NCI-H1436 treated with DMSO at 0.1 percent for 48 hours (cell line): ENCODE measurements at regions not wholly inside any gene's neighbourhood (a gene's known extent, or its start where the extent isn't known, plus 50 kb on each side); places are given as distances from the start of the nearest gene placed in this dataset.
"Not testable (repeated sequence)": the region's sequence is repeated elsewhere in the genome, so short reads cannot be mapped to it uniquely, and the experiment has no call there.

Experiments
- DNase-seq: peaks from one replicate; lab custom pipeline; 2025; lab: John Stamatoyannopoulos, UW

GRCh38 chr11:39462506-39462905 lies 1996.9 kb downstream of the LRRC4C start:
- no peak for DNase-seq

GRCh38 chr11:39461066-39461465 lies 1998.4 kb downstream of the LRRC4C start:
- no peak for DNase-seq

- no peak for DNase-seq
These were observed 1999.8 kb downstream of the LRRC4C start for GRCh38 chr11:39459606-39460005.

GRCh38 chr11:39458481-39458880 lies 2001.0 kb downstream of the LRRC4C start:
- no peak for DNase-seq

- DNase-seq, result no peak
These were observed 2015.9 kb downstream of the LRRC4C start for GRCh38 chr11:39443424-39444022.

- no peak for DNase-seq
These were observed 2017.3 kb downstream of the LRRC4C start for GRCh38 chr11:39442177-39442576.

GRCh38 chr11:39435641-39436040 lies 2023.8 kb downstream of the LRRC4C start:
- DNase-seq, result no peak

GRCh38 chr11:39434466-39434865 lies 2025.0 kb downstream of the LRRC4C start:
- DNase-seq, result no peak

GRCh38 chr11:39432929-39433328 lies 2026.5 kb downstream of the LRRC4C start:
- DNase-seq, result no peak

GRCh38 chr11:39425226-39425625 lies 2034.2 kb downstream of the LRRC4C start:
- no peak for DNase-seq

- DNase-seq, result no peak
These were observed 2047.3 kb downstream of the LRRC4C start for GRCh38 chr11:39412117-39412516.

GRCh38 chr11:39385911-39386310 lies 2073.5 kb downstream of the LRRC4C start:
- no peak for DNase-seq

- DNase-seq, result no peak
These were observed 2084.3 kb downstream of the LRRC4C start for GRCh38 chr11:39374963-39375698.

GRCh38 chr11:39367534-39367933 lies 2091.9 kb downstream of the LRRC4C start:
- no peak for DNase-seq

- DNase-seq, result peak; percentile 37
These were observed 2093.5 kb downstream of the LRRC4C start for GRCh38 chr11:39365809-39366436.

- DNase-seq, result no peak
These were observed 2095.9 kb downstream of the LRRC4C start for GRCh38 chr11:39363571-39363970.

- DNase-seq, result no peak
These were observed 2097.9 kb downstream of the LRRC4C start for GRCh38 chr11:39361557-39361956.

GRCh38 chr11:39345834-39346442 lies 2113.5 kb downstream of the LRRC4C start:
- DNase-seq, result peak; percentile 64

GRCh38 chr11:39341461-39341860 lies 2118.0 kb downstream of the LRRC4C start:
- no peak for DNase-seq

GRCh38 chr11:39333006-39333405 lies 2126.4 kb downstream of the LRRC4C start:
- not testable (repeated sequence) for DNase-seq

GRCh38 chr11:39327302-39327701 lies 2132.2 kb downstream of the LRRC4C start:
- no peak for DNase-seq

GRCh38 chr11:39311888-39312287 lies 2147.6 kb downstream of the LRRC4C start:
- not testable (repeated sequence) for DNase-seq

- DNase-seq, result no peak
These were observed 2154.9 kb downstream of the LRRC4C start for GRCh38 chr11:39304586-39304985.
